ENCODE measurements at regions not wholly inside any gene's neighbourhood (a gene's known extent, or its start where the extent isn't known, plus 50 kb on each side); places are given as distances from the start of the nearest gene placed in this dataset.
"Not testable (repeated sequence)": the region's sequence is repeated elsewhere in the genome, so short reads cannot be mapped to it uniquely, and the experiment has no call there.

- H3K36me3 ChIP-seq (ENCODE audit: control insufficient read depth, insufficient read depth, low read length): not testable (repeated sequence)
These were observed 104.2 kb downstream of the CDRT15L2 start for GRCh38 chr17:20683651-20684229.

GRCh38 chr17:20684975-20685374 is 105.5 kb downstream of the CDRT15L2 start:
- H3K4me2 ChIP-seq (ENCODE audit: low read length); H3K27me3 ChIP-seq (ENCODE audit: control insufficient read depth, insufficient read depth, low read length); H2AFZ ChIP-seq; H3K27ac ChIP-seq; H3K79me2 ChIP-seq; H3K36me3 ChIP-seq (ENCODE audit: control insufficient read depth, insufficient read depth, low read length); H3K4me1 ChIP-seq; H3K9me3 ChIP-seq (ENCODE audit: control insufficient read depth, low read length); H3K4me3 ChIP-seq (ENCODE audit: low read depth, low read length); H3K9ac ChIP-seq: not testable (repeated sequence)

More at GRCh38 chr17:20683651-20684229, 104.2 kb downstream of the CDRT15L2 start:
- not testable (repeated sequence) for H3K4me1 ChIP-seq; H2AFZ ChIP-seq; H3K9ac ChIP-seq; H3K4me2 ChIP-seq (ENCODE audit: low read length); H3K9me3 ChIP-seq (ENCODE audit: control insufficient read depth, low read length); H3K27ac ChIP-seq; H3K27me3 ChIP-seq (ENCODE audit: control insufficient read depth, insufficient read depth, low read length); H3K79me2 ChIP-seq; H3K4me3 ChIP-seq (ENCODE audit: low read depth, low read length)

GRCh38 chr17:20687584-20687983 is 108.1 kb downstream of the CDRT15L2 start:
- not testable (repeated sequence) for H3K9me3 ChIP-seq (ENCODE audit: control insufficient read depth, low read length); H3K79me2 ChIP-seq; H3K36me3 ChIP-seq (ENCODE audit: control insufficient read depth, insufficient read depth, low read length); H3K9ac ChIP-seq; H3K4me1 ChIP-seq; H3K4me3 ChIP-seq (ENCODE audit: low read depth, low read length); H3K4me2 ChIP-seq (ENCODE audit: low read length); H2AFZ ChIP-seq; H3K27me3 ChIP-seq (ENCODE audit: control insufficient read depth, insufficient read depth, low read length); H3K27ac ChIP-seq

GRCh38 chr17:20689170-20689749 is 109.7 kb downstream of the CDRT15L2 start:
- not testable (repeated sequence) for H3K4me3 ChIP-seq (ENCODE audit: low read depth, low read length); H3K27me3 ChIP-seq (ENCODE audit: control insufficient read depth, insufficient read depth, low read length); H3K36me3 ChIP-seq (ENCODE audit: control insufficient read depth, insufficient read depth, low read length); H3K9me3 ChIP-seq (ENCODE audit: control insufficient read depth, low read length); H3K4me2 ChIP-seq (ENCODE audit: low read length); H3K27ac ChIP-seq; H3K9ac ChIP-seq; H3K79me2 ChIP-seq; H3K4me1 ChIP-seq; H2AFZ ChIP-seq

- not testable (repeated sequence) for H3K9ac ChIP-seq; H3K27ac ChIP-seq; H3K36me3 ChIP-seq (ENCODE audit: control insufficient read depth, insufficient read depth, low read length); H3K4me2 ChIP-seq (ENCODE audit: low read length); H3K4me3 ChIP-seq (ENCODE audit: low read depth, low read length); H3K4me1 ChIP-seq; H3K27me3 ChIP-seq (ENCODE audit: control insufficient read depth, insufficient read depth, low read length); H2AFZ ChIP-seq; H3K79me2 ChIP-seq; H3K9me3 ChIP-seq (ENCODE audit: control insufficient read depth, low read length)
These were observed 113.2 kb downstream of the CDRT15L2 start for GRCh38 chr17:20692706-20693105.

- not testable (repeated sequence) for H3K36me3 ChIP-seq (ENCODE audit: control insufficient read depth, insufficient read depth, low read length); H3K27me3 ChIP-seq (ENCODE audit: control insufficient read depth, insufficient read depth, low read length); H3K27ac ChIP-seq; H3K79me2 ChIP-seq; H3K4me1 ChIP-seq; H2AFZ ChIP-seq; H3K4me2 ChIP-seq (ENCODE audit: low read length); H3K9me3 ChIP-seq (ENCODE audit: control insufficient read depth, low read length); H3K4me3 ChIP-seq (ENCODE audit: low read depth, low read length); H3K9ac ChIP-seq
These were observed 116.3 kb downstream of the CDRT15L2 start for GRCh38 chr17:20695871-20696270.

- not testable (repeated sequence) for H2AFZ ChIP-seq; H3K4me1 ChIP-seq; H3K27me3 ChIP-seq (ENCODE audit: control insufficient read depth, insufficient read depth, low read length); H3K36me3 ChIP-seq (ENCODE audit: control insufficient read depth, insufficient read depth, low read length); H3K4me3 ChIP-seq (ENCODE audit: low read depth, low read length); H3K9me3 ChIP-seq (ENCODE audit: control insufficient read depth, low read length); H3K27ac ChIP-seq; H3K79me2 ChIP-seq; H3K4me2 ChIP-seq (ENCODE audit: low read length); H3K9ac ChIP-seq
These were observed 119.1 kb downstream of the CDRT15L2 start for GRCh38 chr17:20698463-20699206.

- H3K27ac ChIP-seq; H3K4me1 ChIP-seq; H3K4me3 ChIP-seq (ENCODE audit: low read depth, low read length); H3K9me3 ChIP-seq (ENCODE audit: control insufficient read depth, low read length); H3K27me3 ChIP-seq (ENCODE audit: control insufficient read depth, insufficient read depth, low read length); H3K79me2 ChIP-seq; H3K36me3 ChIP-seq (ENCODE audit: control insufficient read depth, insufficient read depth, low read length); H2AFZ ChIP-seq; H3K9ac ChIP-seq; H3K4me2 ChIP-seq (ENCODE audit: low read length): not testable (repeated sequence)
These were observed 121.0 kb downstream of the CDRT15L2 start for GRCh38 chr17:20700528-20700927.

- H3K36me3 ChIP-seq (ENCODE audit: control insufficient read depth, insufficient read depth, low read length); H3K4me1 ChIP-seq; H3K79me2 ChIP-seq; H3K4me2 ChIP-seq (ENCODE audit: low read length); H2AFZ ChIP-seq; H3K4me3 ChIP-seq (ENCODE audit: low read depth, low read length); H3K9ac ChIP-seq; H3K9me3 ChIP-seq (ENCODE audit: control insufficient read depth, low read length); H3K27ac ChIP-seq; H3K27me3 ChIP-seq (ENCODE audit: control insufficient read depth, insufficient read depth, low read length): not testable (repeated sequence)
These were observed 121.8 kb downstream of the CDRT15L2 start for GRCh38 chr17:20701366-20701765.
